ENCODE measurements at regions not wholly inside any gene's neighbourhood (a gene's known extent, or its start where the extent isn't known, plus 50 kb on each side); places are given as distances from the start of the nearest gene placed in this dataset.

GRCh38 chr15:96997538-96997937, 667.0 kb downstream of the NR2F2 start:
- TF ChIP-seq CTCF (IDR thresholded peaks at IDR 0.05) (no peak), POLR2A (IDR thresholded peaks at IDR 0.05) (no peak)

Measured in heart left ventricle (tissue), 13 donors.